ENCODE measurements at regions not wholly inside any gene's neighbourhood (a gene's known extent, or its start where the extent isn't known, plus 50 kb on each side); places are given as distances from the start of the nearest gene placed in this dataset.

GRCh38 chr2:208546107-208546506 is 139.5 kb downstream of the PTH2R start:
- TF ChIP-seq ZNF462 (CRISPR knock-in tag; IDR thresholded peaks at IDR 0.05) (no peak), CREB1 (CRISPR knock-in tag; IDR thresholded peaks at IDR 0.05; ENCODE audit: low read depth) (no peak), ZNF114 (CRISPR knock-in tag; IDR thresholded peaks at IDR 0.05) (no peak), NANOG (IDR thresholded peaks at IDR 0.05; ENCODE audit: borderline replicate concordance) (no peak), EZH2phosphoT487 (IDR thresholded peaks at IDR 0.05; ENCODE audit: unreplicated experiment) (no peak), ETS1 (IDR thresholded peaks at IDR 0.05) (no peak), STAT1 (IDR thresholded peaks at IDR 0.05; ENCODE audit: unreplicated experiment) (no peak), ZNF331 (CRISPR knock-in tag; IDR thresholded peaks at IDR 0.05; ENCODE audit: low read depth) (no peak), EZH2 (IDR thresholded peaks at IDR 0.05; ENCODE audit: low read depth, unreplicated experiment) (no peak), JUNB (IDR thresholded peaks at IDR 0.05; ENCODE audit: unreplicated experiment) (no peak), CTCF (conservative IDR thresholded peaks at IDR 0.05; ENCODE audit: low read depth in 2 of 2) (no peak), POLR2AphosphoS5 (IDR thresholded peaks at IDR 0.05; ENCODE audit: low read depth) (no peak), REST (IDR thresholded peaks at IDR 0.05; ENCODE audit: unreplicated experiment) (no peak)
- Mint-ChIP-seq H3K27ac (no peak overlapping the region), H3K4me1 (peaks cover 4% of the 10 kb centered on the region), H3K4me3 (no peak overlapping the region), H3K9me3 (no peaks in the 10 kb centered on the region), H3K36me3 (ENCODE audit: low read depth) (no peaks in the 10 kb centered on the region), H3K27me3 (ENCODE audit: insufficient read depth, low read depth, poor library complexity) (no peaks in the 10 kb centered on the region)
- no peak overlapping the region for H3K27ac ChIP-seq (ENCODE audit: low read depth)
- no peaks in the 10 kb centered on the region for H4K20me1 ChIP-seq (replicated peaks; ENCODE audit: insufficient read depth)
- no peaks in the 10 kb centered on the region for H3F3A ChIP-seq (replicated peaks; ENCODE audit: low read depth)
- no peaks in the 10 kb centered on the region for H3K27me3 ChIP-seq (ENCODE audit: insufficient read depth)
- H2AFZ ChIP-seq = no peak overlapping the region
- ATAC-seq (no peak), DNase-seq (ENCODE audit: low spot score) (no peak)
- no peak overlapping the region for H3K4me3 ChIP-seq
- H3K79me2 ChIP-seq (replicated peaks; ENCODE audit: insufficient read depth) = no peaks in the 10 kb centered on the region
- no peaks in the 10 kb centered on the region for H3K36me3 ChIP-seq (ENCODE audit: insufficient read depth)
- no peak overlapping the region for H3K4me2 ChIP-seq
- H3K9me2 ChIP-seq (ENCODE audit: insufficient read depth) = peaks cover 5% of the 10 kb centered on the region; the same call in 1 of the 2 replicates
- H3K4me1 ChIP-seq (ENCODE audit: insufficient read depth) = no peaks in the 10 kb centered on the region
